Neuron (in vitro differentiated cells): ENCODE measurements at regions not wholly inside any gene's neighbourhood (a gene's known extent, or its start where the extent isn't known, plus 50 kb on each side); places are given as distances from the start of the nearest gene placed in this dataset.

Experiments used
- H2AFZ ChIP-seq: one replicate; pipeline ENCODE4 v1.6.1; 2013; ENCODE audit warnings: low read depth, mild to moderate bottlenecking, inconsistent platforms, low read length, moderate library complexity
- H3K27me3 ChIP-seq: one replicate; pipeline ENCODE4 v1.6.1; 2013; ENCODE audit warnings: low read length; ENCODE audit not compliant: insufficient read depth
- H3K36me3 ChIP-seq: one replicate; pipeline ENCODE4 v1.6.1; 2013; ENCODE audit warnings: low read length; ENCODE audit not compliant: insufficient read depth
- H3K4me1 ChIP-seq: one replicate; pipeline ENCODE4 v1.6.1; 2013; ENCODE audit warnings: low read length; ENCODE audit not compliant: insufficient read depth
- H3K4me3 ChIP-seq: 2 replicates; pipeline ENCODE4 v1.5.1; 2013; ENCODE audit warnings: mild to moderate bottlenecking, low read length, moderate library complexity
- H3K9me3 ChIP-seq: one replicate; pipeline ENCODE4 v1.6.1; 2013; ENCODE audit warnings: low read length

GRCh38 chr9:29753638-29754037 is 2180.4 kb upstream of the C9orf72 start:
- H2AFZ ChIP-seq: no peak overlapping the region
- H3K4me3 ChIP-seq: no peak overlapping the region
- H3K36me3 ChIP-seq: no peaks in the 10 kb centered on the region
- H3K27me3 ChIP-seq: no peaks in the 10 kb centered on the region
- H3K9me3 ChIP-seq: no peaks in the 10 kb centered on the region
- H3K4me1 ChIP-seq: no peaks in the 10 kb centered on the region

- H3K4me1 ChIP-seq: no peaks in the 10 kb centered on the region
- H3K27me3 ChIP-seq: no peaks in the 10 kb centered on the region
- H3K9me3 ChIP-seq: no peaks in the 10 kb centered on the region
Observed at GRCh38 chr9:29769019-29769418, 2195.7 kb upstream of the C9orf72 start.

DNA sequence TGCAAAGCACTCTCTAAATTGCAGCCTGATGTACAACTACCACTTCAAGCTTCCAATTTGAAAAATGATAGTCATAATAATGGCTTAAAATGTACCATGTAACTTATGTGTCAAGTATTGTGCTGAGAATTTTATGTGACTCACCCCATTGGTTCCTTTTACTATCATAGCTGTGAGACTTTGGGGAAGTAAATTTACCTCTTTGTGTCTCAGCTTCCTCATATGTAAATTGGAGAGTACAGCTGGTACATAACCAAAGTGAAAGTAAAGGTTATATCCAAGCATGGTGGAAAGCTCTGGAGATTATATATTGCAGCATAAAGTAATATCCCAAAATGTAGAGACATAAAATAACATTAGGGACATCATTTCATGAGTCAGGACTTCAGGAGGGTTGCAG is 2200.4 kb upstream of the C9orf72 start:
- Histone ChIP-seq H3K9me3 (no peaks in the 10 kb centered on the region), H3K27me3 (no peaks in the 10 kb centered on the region), H3K4me3 (no peak overlapping the region), H3K36me3 (no peaks in the 10 kb centered on the region), H3K4me1 (peaks cover 7% of the 10 kb centered on the region), H2AFZ (no peak overlapping the region)

More at GRCh38 chr9:29769019-29769418, 2195.7 kb upstream of the C9orf72 start:
- no peak overlapping the region for H3K4me3 ChIP-seq
- H3K36me3 ChIP-seq: no peaks in the 10 kb centered on the region
- no peak overlapping the region for H2AFZ ChIP-seq

- peaks cover 7% of the 10 kb centered on the region for H3K4me1 ChIP-seq
- no peaks in the 10 kb centered on the region for H3K27me3 ChIP-seq
- H3K4me3 ChIP-seq: no peak overlapping the region
- H2AFZ ChIP-seq: no peak overlapping the region
- H3K36me3 ChIP-seq: no peaks in the 10 kb centered on the region
- no peaks in the 10 kb centered on the region for H3K9me3 ChIP-seq
Observed at GRCh38 chr9:29775491-29775890, 2202.2 kb upstream of the C9orf72 start.

- peaks cover 7% of the 10 kb centered on the region for H3K4me1 ChIP-seq
- no peaks in the 10 kb centered on the region for H3K27me3 ChIP-seq
- no peak overlapping the region for H3K4me3 ChIP-seq
- H3K9me3 ChIP-seq: no peaks in the 10 kb centered on the region
- no peaks in the 10 kb centered on the region for H3K36me3 ChIP-seq
- H2AFZ ChIP-seq: no peak overlapping the region
Observed at GRCh38 chr9:29778281-29778849, 2205.1 kb upstream of the C9orf72 start.

DNA sequence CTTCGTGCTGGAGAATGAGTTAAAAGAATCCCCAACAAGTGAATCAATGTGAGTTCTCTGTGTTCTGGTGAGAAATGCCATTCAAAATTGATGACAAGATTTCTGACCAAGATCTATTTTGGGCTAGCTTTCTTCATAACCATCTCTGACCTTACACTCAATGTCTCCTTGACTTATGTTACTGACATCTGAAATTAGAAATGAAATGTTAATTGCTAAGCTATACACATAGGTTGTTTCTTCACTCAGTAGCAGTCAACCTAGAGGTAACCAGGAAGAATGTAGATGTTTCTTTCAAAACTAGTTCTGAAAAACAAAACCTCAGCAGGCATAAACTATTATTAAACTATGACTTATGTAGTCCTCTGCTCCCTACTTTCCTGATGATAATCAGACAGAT is 2220.7 kb upstream of the C9orf72 start:
- no peaks in the 10 kb centered on the region for H3K27me3 ChIP-seq
- H3K4me1 ChIP-seq: no peaks in the 10 kb centered on the region
- H3K4me3 ChIP-seq: no peak overlapping the region
- H2AFZ ChIP-seq: no peak overlapping the region
- H3K9me3 ChIP-seq: no peaks in the 10 kb centered on the region
- H3K36me3 ChIP-seq: no peaks in the 10 kb centered on the region

GRCh38 chr9:29796291-29796952 is 2223.1 kb upstream of the C9orf72 start:
- Histone ChIP-seq H3K36me3 (no peaks in the 10 kb centered on the region), H3K4me1 (no peaks in the 10 kb centered on the region), H3K4me3 (no peak overlapping the region), H3K9me3 (no peaks in the 10 kb centered on the region), H3K27me3 (no peaks in the 10 kb centered on the region), H2AFZ (no peak overlapping the region)

GRCh38 chr9:29798599-29798998 is 2225.3 kb upstream of the C9orf72 start:
- H3K4me1 ChIP-seq: no peaks in the 10 kb centered on the region
- no peaks in the 10 kb centered on the region for H3K27me3 ChIP-seq
- no peak overlapping the region for H3K4me3 ChIP-seq
- no peak overlapping the region for H2AFZ ChIP-seq
- H3K36me3 ChIP-seq: no peaks in the 10 kb centered on the region
- H3K9me3 ChIP-seq: no peaks in the 10 kb centered on the region

DNA sequence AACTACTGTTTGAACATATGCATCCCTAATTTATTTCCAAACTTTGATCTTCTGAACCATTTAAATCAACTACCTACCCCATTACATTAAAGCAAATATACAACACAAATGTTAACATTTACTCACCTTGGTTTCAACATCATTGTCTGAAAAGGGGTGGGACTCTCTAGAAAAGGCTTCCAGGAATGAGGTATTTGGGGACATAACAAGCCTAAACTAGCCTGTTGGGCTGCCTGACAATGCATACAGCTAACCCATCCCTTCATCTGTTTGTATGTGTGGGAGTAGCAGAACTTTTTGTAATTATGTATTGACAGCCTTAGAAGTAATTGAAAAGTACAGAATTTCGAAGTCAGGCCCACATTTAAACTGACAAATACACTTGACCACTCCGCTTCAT is 2225.9 kb upstream of the C9orf72 start:
- H2AFZ ChIP-seq: no peak overlapping the region
- H3K4me1 ChIP-seq: no peaks in the 10 kb centered on the region
- H3K4me3 ChIP-seq: no peak overlapping the region
- H3K36me3 ChIP-seq: no peaks in the 10 kb centered on the region
- no peaks in the 10 kb centered on the region for H3K9me3 ChIP-seq
- H3K27me3 ChIP-seq: no peaks in the 10 kb centered on the region

DNA sequence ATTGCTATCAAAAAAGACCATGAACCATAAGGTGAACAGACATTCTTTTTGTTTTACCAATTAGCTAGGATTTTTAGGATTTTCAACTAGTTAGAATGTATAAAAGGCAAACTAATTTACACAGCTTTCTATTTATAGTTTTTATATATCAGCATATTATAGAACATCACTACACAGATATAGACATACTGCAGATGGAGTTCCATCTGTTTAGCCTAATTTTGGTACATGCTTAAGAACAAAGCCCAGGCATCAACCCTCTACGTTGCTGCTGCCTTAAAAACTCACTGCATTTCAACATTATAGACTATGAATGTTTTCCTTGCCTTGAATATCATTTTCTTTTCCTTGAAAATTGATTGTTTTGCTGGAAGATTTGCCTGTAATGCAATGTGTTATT is 2227.5 kb upstream of the C9orf72 start:
- H3K4me3 ChIP-seq: no peak overlapping the region

DNA sequence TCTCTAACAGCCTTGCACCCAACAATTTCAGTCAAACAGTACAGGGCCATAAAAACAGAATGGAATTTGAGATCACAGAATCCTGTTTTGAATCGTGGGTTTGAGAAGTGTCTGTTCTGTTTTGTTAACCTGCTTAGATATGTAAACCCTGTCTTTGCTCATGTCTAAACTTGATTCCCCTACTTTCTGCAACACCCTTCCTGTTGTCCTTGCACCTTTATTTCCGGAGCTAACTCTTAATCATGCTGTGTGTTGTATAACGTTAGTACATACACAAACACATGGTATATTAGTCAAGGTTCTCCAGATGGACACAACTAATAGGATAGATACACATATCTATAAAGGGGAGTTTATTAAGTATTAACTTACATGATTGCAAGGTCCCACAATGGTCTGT is 2229.2 kb upstream of the C9orf72 start:
- no peaks in the 10 kb centered on the region for H3K9me3 ChIP-seq
- H3K4me1 ChIP-seq: peaks cover 6% of the 10 kb centered on the region
- no peaks in the 10 kb centered on the region for H3K27me3 ChIP-seq
- no peak overlapping the region for H3K4me3 ChIP-seq
- H2AFZ ChIP-seq: no peak overlapping the region
- no peaks in the 10 kb centered on the region for H3K36me3 ChIP-seq

More for the DNA sequence above, 2227.5 kb upstream of the C9orf72 start:
- no peaks in the 10 kb centered on the region for H3K36me3 ChIP-seq
- H2AFZ ChIP-seq: no peak overlapping the region
- no peaks in the 10 kb centered on the region for H3K27me3 ChIP-seq
- H3K9me3 ChIP-seq: no peaks in the 10 kb centered on the region
- no peaks in the 10 kb centered on the region for H3K4me1 ChIP-seq

GRCh38 chr9:29806937-29807618 is 2233.8 kb upstream of the C9orf72 start:
- H3K27me3 ChIP-seq: no peaks in the 10 kb centered on the region

GRCh38 chr9:29816954-29817703 is 2243.8 kb upstream of the C9orf72 start:
- Histone ChIP-seq H3K9me3 (no peaks in the 10 kb centered on the region), H3K4me1 (no peaks in the 10 kb centered on the region), H3K27me3 (no peaks in the 10 kb centered on the region), H2AFZ (no peak overlapping the region), H3K36me3 (no peaks in the 10 kb centered on the region), H3K4me3 (no peak overlapping the region)

More at GRCh38 chr9:29806937-29807618, 2233.8 kb upstream of the C9orf72 start:
- no peak overlapping the region for H3K4me3 ChIP-seq
- peaks cover 6% of the 10 kb centered on the region for H3K4me1 ChIP-seq
- H3K9me3 ChIP-seq: peaks cover 2% of the 10 kb centered on the region
- H2AFZ ChIP-seq: no peak overlapping the region
- H3K36me3 ChIP-seq: no peaks in the 10 kb centered on the region
